ENCODE measurements at regions not wholly inside any gene's neighbourhood (a gene's known extent, or its start where the extent isn't known, plus 50 kb on each side); places are given as distances from the start of the nearest gene placed in this dataset.
"Not testable (repeated sequence)": the region's sequence is repeated elsewhere in the genome, so short reads cannot be mapped to it uniquely, and the experiment has no call there.

DNA sequence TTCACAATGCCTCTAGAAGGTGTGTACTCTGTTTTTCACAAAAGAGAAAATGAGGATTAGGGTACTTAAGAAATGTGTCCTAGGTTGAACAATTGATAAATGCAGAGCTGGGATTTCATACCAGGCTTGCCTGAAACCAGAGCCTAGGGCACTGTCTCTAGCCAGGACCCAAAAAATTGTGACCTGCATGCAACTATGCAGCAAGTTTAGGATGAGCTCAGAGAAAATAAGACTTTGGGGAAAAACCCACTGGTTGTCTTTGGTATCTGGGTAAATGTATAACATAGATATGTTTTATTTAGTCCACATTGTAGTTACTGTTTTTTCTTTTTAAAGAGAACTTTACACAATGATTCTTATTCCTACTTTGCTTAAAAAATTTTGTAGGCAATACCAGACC, 177.1 kb upstream of the SEMA6A start:
- no peak for DNase-seq

DNA sequence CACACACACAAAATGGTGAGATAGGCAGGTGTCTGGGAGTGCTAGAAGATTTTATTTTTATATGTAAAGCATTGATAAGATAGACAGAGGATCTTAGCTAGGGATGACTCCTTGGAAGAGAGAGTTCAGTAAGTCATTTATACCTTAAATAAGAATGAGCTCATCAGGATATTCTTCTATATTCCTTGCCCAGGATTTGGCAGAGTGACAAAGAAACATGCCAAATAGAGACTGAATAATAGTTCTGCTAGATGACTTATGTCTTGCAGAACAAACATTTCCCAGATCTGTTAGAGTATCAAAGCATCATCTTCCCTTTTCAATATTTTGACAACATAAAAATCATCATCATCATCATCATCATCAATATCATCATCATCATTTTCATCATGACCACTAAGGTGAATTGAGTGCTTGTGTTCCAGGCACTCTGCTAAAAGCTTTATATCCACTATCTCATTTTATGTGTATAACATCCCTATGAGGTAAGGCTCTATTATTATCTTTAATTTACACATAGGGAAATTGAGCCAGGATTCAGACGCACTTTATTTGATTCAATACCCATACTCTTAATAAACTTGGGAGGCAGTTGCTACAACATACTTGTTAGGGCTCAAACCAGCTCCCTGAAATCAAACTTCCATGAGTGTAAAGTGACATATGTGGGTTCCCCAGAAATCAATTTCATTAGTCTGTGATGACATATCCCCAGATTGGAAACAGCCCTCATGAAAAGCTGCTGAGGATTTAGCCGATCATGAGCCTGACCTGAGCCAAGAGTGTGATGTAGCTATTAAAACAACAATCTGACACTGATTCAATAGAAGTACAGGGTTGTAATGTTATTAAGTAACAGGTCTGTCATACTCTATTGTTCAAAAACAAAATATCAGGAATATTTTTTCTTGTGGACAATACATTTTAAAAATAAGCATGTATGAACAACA, 176.3 kb upstream of the SEMA6A start:
- no peak for DNase-seq

DNA sequence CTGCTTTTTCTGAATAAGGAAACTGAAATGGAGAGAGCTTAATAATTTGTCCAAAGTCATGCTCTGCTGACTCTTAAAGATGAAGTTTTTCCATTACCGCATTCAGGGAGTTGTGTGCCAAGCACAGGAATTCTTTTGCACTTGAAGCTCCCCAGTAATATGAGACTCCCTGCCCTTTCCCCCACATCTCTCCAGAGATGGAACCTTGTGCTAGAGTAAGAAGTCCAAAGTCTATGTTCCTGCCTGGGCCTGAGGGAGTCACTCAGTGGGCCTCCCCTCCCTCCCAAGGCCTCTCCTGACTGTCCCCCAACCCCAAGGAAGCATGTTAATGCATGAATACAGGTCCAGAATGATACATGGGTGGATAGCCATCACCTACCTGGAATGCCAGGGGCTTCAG, 173.3 kb upstream of the SEMA6A start:
- no peak for DNase-seq

- DNase-seq = no peak
Measured at GRCh38 chr5:116746668-116747067, 172.0 kb upstream of the SEMA6A start.

DNA sequence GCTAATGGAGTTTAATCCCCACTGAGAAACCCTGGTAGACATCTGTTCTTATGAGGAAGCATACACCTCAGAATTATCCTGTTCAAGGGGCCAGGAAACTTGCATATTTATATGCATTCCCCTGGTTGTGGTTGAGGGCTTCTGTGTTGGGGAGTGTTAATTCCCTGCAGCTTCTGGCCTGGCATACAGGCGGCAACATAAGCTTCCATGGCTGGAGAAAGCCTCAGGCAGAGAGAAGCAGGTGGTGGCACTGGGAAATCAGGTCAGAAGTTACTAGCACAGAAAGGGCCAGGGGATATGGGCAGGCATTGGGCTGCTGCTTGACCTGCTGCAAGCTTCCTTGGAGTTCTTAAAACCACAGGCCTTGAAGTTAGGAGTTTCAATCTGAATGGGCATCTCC, 166.1 kb upstream of the SEMA6A start:
- no peak for DNase-seq

- DNase-seq = no peak
Measured at GRCh38 chr5:116739571-116739970, 164.9 kb upstream of the SEMA6A start.

DNA sequence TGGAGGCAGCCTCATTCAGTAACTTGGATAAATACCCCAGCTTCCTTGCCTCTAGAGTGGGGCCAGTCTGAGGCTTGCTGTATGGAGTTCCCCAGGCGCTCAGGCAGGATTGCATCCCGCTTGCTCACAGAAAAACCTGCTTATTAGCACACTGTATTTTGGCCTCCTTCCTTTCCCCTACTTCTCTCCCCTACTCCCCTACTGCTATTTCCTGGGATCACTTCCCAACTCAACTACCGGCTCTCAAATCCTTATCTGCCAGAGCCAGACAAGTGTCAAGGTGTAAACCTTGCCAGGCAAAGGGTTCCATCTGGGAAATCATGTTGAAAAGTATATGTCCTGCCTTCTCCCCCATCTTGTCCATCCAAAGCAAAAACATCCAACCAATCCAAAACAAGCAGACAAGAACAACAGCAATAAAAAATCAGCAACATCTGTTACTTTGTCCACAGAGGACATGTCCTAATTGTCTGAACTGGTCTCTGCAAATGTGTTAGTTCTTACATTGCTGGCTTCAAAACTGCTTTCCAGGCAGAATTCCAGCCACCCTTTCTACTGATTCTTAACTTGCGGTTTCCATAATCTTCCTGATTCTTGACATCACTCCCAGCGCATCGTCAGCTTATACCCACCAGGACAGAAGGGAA, 164.1 kb upstream of the SEMA6A start:
- DNase-seq = no peak

DNA sequence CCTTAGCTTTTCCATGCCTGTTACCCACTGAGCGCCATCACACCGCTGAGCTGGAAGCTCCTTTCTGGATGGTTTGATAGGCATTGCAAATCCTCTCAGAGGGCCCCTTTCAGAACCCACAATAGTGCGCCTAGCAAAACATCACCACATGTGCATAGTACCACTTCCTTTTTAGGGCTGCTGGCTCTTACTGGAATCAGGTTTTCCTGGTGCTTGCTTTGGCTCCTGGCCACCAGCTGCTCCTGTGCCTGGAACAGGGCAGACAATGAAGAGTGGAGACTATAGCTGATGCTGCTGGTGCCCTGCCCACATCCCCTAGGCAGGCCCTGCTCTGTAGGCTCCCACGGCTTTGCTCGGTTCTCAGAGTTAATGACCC, 163.6 kb upstream of the SEMA6A start:
- no peak for DNase-seq

DNA sequence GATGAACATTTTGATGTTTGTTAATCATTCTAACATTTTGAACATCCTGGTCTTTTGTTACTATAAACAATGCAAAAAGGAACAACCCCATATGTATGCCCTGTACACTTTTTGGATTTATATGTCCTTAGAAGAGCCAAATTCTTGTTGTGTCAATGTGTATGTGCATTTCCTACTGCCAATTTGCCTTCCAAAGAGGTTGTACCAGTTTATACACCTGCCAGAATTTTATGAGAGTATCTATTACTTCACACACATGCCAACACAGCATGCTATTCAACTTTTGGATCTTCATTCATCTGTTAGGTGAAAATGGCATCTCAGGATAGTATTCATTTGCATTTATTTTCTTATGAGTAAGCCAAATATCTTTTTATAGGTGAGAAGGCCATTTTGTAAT, 162.0 kb upstream of the SEMA6A start:
- DNase-seq = no peak

- no peak for DNase-seq
Measured at GRCh38 chr5:116733991-116734975, 159.7 kb upstream of the SEMA6A start.

DNA sequence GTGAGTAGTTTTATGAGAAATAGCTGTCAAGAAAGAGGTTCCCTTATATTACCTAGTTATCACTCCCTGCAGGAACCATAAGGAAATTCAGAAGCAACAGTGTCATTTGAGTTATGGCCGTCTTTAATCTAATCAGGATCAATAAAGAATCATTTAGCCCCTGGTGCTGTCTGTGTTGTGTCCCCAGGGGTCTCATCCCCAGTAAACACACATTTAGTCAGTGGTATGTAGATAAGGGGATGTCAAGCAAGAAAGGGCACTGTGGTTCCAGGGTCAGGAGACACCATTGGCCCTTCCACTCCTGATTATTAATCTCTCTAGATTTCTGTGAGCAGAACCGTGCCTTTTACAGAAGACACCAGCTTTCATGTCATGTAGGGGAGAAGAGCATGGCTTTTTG, 158.0 kb upstream of the SEMA6A start:
- DNase-seq = no peak

DNA sequence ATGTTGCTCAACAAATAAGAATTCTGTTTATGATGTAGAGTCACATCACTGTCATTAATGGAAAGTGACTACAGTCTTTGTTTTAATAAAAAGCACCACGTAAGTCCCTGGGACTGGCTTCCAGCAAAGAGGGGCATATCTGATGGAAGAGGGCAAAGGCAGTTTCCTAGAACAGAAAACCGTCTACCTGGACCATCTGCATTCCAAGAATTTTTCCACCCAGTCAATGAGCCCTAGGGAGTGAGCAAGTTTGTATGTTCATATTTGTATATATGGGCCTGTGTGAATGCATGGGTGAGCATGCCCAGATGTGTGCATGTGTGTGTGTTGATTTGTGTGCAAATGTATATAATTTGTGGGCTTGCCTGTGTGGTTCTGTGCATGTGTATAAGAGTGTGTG, 156.8 kb upstream of the SEMA6A start:
- DNase-seq = no peak

GRCh38 chr5:116730706-116731105, 156.1 kb upstream of the SEMA6A start:
- no peak for DNase-seq

- DNase-seq = no peak
Measured at GRCh38 chr5:116730185-116730584, 155.6 kb upstream of the SEMA6A start.

DNA sequence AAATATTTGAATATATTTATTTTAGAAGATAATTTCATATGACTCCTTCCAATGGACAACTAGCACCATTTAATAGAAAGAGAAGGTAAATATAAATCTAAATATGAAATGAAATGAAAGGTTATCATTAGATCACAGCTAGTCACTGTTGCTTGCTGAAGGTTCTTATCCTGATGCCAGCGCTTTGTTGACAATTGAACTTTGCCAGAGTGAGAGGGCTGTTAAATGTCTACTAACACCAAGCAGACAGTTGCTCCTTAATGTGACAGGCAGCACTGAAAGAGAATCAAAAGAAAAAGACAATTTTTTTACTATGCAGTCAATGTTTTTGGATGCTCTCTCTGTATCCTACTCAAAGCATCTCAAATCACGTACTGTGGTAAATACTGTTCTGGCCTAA, 152.6 kb upstream of the SEMA6A start:
- DNase-seq = no peak

DNA sequence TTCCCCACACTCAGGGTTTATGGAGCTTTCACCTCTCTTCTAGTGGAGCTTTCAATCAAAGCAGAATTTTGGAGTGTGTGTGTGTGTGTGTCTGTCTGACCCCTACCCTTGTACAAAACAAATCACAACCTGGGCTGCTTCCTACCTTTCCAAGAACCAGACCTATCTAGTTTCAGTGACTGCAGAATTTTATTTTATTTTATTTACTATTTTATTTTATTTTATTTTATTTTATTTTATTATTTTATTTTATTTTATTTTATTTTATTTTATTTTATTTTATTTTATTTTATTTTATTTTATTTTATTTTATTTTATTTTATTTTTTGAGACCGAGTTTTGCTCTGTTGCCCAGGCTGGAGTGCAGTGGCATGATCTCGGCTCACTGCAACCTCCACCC, 151.6 kb upstream of the SEMA6A start:
- not testable (repeated sequence) for DNase-seq

DNA sequence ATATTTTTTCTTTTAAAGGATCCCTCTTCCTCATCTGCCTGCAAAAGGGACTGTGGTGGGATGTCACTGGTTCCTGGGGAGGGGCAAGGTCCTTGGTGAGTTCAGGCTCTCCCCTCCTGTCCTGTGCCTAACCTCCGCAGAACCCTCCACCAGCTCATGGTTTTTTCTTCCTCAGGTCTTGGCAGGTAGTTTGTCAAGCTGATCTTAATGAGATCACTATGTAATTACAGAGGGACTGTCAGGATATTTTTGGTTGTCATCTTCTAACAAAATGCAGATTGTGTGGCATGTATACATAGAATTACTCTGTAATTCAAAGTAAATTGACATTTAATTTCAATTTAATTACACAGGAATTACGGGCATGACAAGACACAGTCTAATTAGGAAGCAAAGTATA, 150.3 kb upstream of the SEMA6A start:
- no peak for DNase-seq

DNA sequence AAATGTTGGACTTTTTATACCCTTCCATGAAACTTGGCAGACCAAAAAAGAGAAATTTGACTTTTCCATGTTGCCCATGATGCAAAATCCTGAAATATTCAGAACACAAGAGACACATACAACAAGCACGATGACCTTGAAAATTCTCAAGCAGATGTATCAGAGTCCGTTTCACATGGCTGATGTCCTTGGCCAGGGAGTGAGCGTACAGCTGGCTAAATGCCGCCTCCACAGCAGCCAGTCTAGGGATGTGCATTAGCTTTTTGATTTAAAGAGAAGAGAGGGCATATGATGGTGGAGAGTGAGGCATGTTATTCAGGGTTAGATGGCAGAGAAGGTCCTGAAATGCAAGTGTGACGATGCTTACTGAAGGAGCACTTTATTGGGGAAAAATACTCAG, 148.0 kb upstream of the SEMA6A start:
- no peak for DNase-seq

GRCh38 chr5:116719106-116719505, 144.5 kb upstream of the SEMA6A start:
- no peak for DNase-seq

DNA sequence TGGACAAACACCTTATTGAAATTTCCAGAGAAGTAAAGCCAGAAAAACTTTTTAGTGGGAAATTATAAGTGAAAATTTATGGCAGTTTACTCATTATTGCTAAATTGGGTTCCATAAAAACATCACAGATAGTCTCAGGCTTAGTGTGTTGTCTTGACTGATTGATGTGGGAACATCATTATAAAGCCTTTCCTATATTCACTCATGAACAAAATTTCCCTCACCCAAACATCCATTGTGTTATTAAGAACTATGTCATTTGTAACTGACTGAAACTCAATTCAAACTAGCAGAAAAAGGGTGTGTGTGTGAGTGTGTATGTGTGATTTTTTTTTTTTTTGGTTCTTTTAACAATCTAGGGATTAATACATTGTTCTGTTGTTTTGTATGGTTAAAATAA, 143.7 kb upstream of the SEMA6A start:
- no peak for DNase-seq

DNA sequence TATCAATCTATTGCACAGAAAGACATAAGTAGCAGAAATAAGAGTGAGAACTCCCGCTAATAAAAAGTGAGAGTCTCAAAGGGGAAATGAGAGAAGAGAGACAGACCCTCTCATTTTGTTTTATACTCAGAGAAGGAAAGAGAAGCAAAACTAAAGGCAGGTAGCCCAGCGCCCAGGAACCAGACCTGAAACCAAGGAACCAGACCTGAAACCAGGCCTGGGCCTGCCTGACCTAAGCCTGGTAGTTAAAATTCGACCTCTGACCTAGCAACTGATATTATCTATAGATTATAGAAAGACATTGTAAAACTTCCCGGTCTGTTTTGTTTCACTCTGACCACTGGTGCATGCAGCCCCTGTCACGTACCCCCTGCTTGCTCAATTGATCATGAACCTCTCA, 134.5 kb upstream of the SEMA6A start:
- no peak for DNase-seq

GRCh38 chr5:116705121-116705519, 130.5 kb upstream of the SEMA6A start:
- DNase-seq = not testable (repeated sequence)

DNA sequence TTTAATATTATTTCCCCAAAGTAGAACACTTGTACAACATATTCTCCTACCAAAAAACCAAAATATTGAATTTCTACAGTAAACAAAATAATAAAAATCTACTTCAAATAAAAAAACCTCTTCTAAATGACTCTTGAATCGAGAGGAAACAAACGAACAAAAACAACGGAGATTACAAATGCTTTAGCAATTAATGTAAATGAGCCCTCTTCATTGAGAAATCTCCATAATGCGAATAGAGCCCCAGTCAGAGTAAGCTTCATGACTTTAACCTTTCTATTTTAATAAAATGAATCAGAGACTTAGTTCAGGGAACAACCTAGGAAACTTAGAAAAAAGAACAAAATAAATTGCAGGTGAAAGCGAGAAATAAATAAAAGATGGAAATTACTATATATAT, 129.3 kb upstream of the SEMA6A start:
- DNase-seq = no peak
